ENCODE measurements at regions not wholly inside any gene's neighbourhood (a gene's known extent, or its start where the extent isn't known, plus 50 kb on each side); places are given as distances from the start of the nearest gene placed in this dataset.

DNA sequence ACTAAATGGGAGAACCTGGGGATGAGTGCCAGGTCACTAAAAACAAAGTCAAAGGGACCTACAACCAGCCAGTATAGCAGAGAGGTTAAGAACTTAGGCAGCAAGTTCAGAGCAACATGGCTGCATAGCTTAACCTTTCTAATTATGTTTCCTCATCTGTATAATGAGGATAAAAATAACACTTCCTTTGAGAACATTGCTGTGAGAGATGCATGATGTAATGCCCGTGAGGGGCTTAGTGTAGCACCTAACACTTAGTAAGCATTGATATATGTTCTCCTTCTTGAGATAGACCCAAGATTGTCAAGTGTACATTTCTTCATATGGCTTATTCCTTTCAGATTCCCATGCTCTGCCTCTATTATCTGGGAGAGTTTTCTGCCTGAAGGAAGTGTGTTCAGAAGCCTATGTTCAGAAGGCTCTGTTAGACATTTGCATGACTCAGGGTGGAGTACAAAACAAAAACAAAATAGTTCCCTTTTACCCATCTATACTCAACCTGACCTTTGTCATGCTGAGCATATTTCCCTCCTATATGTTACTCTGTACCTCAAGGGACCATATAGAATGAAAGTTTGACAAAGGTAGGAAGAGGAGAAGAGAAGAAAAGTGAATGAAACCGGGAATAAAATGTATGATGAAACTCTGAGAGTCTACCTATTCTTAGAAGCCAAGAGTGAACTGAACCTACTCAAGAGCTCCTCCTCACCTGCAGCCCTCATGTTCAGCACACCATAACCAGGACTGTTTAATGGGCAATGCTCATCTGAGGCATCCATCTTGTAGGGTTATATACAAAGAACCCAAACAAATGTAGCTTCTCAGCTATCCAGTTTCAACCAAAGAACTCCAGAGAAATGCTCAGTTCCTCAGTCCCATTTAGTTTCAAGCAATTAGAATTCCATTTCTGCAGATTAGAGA, 70.7 kb upstream of the KCNMB2 start:
- ATAC-seq (no peak), DNase-seq (no peak)
- Histone ChIP-seq H3K4me3 (ENCODE audit: low read length) (no peak overlapping the region), H2AFZ (ENCODE audit: low read length) (no peak overlapping the region), H3K9me3 (ENCODE audit: low read length) (no peaks in the 10 kb centered on the region), H3F3A (ENCODE audit: low read length, unreplicated experiment) (no peaks in the 10 kb centered on the region), H3K9me2 (replicated peaks; ENCODE audit: low read length) (no peaks in the 10 kb centered on the region), H4K20me1 (ENCODE audit: low read length) (no peaks in the 10 kb centered on the region), H3K9ac (ENCODE audit: low read length) (no peak overlapping the region), H3K27ac (ENCODE audit: low read length) (no peak overlapping the region), H3K4me1 (ENCODE audit: insufficient read depth, low read length) (no peaks in the 10 kb centered on the region), H3K4me2 (ENCODE audit: low read length) (no peak overlapping the region), H3K27me3 (ENCODE audit: low read length) (0 out of 2 replicates have a peak, but pooled peaks cover 1% of the 10 kb centered on the region), H3K36me3 (ENCODE audit: low read depth, low read length) (no peaks in the 10 kb centered on the region), H3K79me2 (ENCODE audit: low read length) (no peaks in the 10 kb centered on the region)
- BruUV-seq (replicated peaks) = no TSS peak
- TF ChIP-seq, protein P1, sequence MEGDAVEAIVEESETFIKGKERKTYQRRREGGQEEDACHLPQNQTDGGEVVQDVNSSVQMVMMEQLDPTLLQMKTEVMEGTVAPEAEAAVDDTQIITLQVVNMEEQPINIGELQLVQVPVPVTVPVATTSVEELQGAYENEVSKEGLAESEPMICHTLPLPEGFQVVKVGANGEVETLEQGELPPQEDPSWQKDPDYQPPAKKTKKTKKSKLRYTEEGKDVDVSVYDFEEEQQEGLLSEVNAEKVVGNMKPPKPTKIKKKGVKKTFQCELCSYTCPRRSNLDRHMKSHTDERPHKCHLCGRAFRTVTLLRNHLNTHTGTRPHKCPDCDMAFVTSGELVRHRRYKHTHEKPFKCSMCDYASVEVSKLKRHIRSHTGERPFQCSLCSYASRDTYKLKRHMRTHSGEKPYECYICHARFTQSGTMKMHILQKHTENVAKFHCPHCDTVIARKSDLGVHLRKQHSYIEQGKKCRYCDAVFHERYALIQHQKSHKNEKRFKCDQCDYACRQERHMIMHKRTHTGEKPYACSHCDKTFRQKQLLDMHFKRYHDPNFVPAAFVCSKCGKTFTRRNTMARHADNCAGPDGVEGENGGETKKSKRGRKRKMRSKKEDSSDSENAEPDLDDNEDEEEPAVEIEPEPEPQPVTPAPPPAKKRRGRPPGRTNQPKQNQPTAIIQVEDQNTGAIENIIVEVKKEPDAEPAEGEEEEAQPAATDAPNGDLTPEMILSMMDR (conservative IDR thresholded peaks at IDR 0.05; ENCODE audit: low read depth, low read length) = no peak
- no peak for TF ChIP-seq EZH2phosphoT487 (IDR thresholded peaks at IDR 0.05; ENCODE audit: borderline replicate concordance, low read length)
- no peak for TF ChIP-seq EZH2 (IDR thresholded peaks at IDR 0.05; ENCODE audit: low read length, unreplicated experiment)
- POLR2A ChIA-PET (ENCODE audit: unreplicated experiment) = no interaction called here
- CTCF ChIA-PET = no interaction called here
- intact Hi-C loops (cut with micrococcal nuclease) = no loop called here

DNA sequence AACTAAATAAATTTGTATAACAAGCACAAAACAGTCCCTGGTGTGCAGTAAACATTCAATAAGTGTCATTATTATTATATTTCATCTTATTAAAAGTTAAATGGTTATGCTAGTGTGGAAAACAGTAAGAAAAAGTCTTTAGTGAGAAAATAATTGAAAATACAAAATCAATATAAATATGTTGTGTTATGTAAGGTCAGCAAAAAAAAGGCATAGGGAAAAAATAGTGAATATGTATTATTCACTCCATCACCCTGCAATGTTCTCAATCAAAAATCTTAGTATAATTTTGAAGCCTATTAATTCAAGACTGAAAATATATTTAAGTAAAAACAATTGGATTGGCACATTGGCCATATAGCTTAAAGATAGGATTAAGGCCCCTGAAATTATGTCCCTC, 63.3 kb upstream of the KCNMB2 start:
- Histone ChIP-seq H3K4me3 (ENCODE audit: low read length) (no peak overlapping the region), H3K4me2 (ENCODE audit: low read length) (no peak overlapping the region), H3K9ac (ENCODE audit: low read length) (no peak overlapping the region), H2AFZ (ENCODE audit: low read length) (no peak overlapping the region), H3K9me2 (replicated peaks; ENCODE audit: low read length) (no peaks in the 10 kb centered on the region), H3K4me1 (ENCODE audit: insufficient read depth, low read length) (no peaks in the 10 kb centered on the region), H3K27ac (ENCODE audit: low read length) (no peak overlapping the region), H3K36me3 (ENCODE audit: low read depth, low read length) (no peaks in the 10 kb centered on the region), H3F3A (ENCODE audit: low read length, unreplicated experiment) (no peaks in the 10 kb centered on the region), H3K9me3 (ENCODE audit: low read length) (no peaks in the 10 kb centered on the region), H3K79me2 (ENCODE audit: low read length) (no peaks in the 10 kb centered on the region), H3K27me3 (ENCODE audit: low read length) (peaks cover 23% of the 10 kb centered on the region; the same call in 1 of the 2 replicates), H4K20me1 (ENCODE audit: low read length) (no peaks in the 10 kb centered on the region)
- intact Hi-C loops (cut with micrococcal nuclease) = no loop called here
- ChIA-PET POLR2A (ENCODE audit: unreplicated experiment) (no interaction called here), CTCF (no interaction called here)
- no peak for DNase-seq
- TF ChIP-seq EZH2phosphoT487 (IDR thresholded peaks at IDR 0.05; ENCODE audit: borderline replicate concordance, low read length) (no peak), EZH2 (IDR thresholded peaks at IDR 0.05; ENCODE audit: low read length, unreplicated experiment) (no peak)
- TF ChIP-seq, protein P1 (conservative IDR thresholded peaks at IDR 0.05; ENCODE audit: low read depth, low read length) = no peak
- no TSS peak for BruUV-seq (replicated peaks)
- ATAC-seq = no peak

DNA sequence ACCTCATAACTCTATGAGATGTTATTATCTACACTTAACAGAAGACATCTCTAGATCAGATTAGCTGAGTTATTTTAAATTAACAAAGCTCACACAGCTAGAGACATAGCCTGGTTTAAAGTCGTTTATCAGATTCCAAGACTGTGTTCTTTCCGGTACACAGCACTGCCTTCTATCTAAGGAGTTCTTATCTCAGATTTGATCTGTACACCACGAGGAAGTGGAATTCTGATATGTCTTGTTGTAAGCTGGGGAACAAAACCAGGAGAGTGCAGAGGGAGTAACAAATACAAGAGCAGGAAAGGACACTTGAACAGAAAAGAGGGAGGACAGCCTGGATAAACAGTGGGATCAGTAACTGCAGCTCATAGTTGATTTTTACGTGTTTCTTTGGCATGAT, 61.7 kb upstream of the KCNMB2 start:
- no peaks in the 10 kb centered on the region for H3K9me2 ChIP-seq (replicated peaks; ENCODE audit: low read length)
- intact Hi-C loops (cut with micrococcal nuclease) = no loop called here
- H3K9ac ChIP-seq (ENCODE audit: low read length) = no peak overlapping the region
- H4K20me1 ChIP-seq (ENCODE audit: low read length) = no peaks in the 10 kb centered on the region
- H3K27me3 ChIP-seq (ENCODE audit: low read length) = peaks cover 26% of the 10 kb centered on the region
- no peaks in the 10 kb centered on the region for H3F3A ChIP-seq (ENCODE audit: low read length, unreplicated experiment)
- H3K27ac ChIP-seq (ENCODE audit: low read length) = no peak overlapping the region
- no peak for DNase-seq
- POLR2A ChIA-PET (ENCODE audit: unreplicated experiment) = no interaction called here
- ATAC-seq = no peak
- no peaks in the 10 kb centered on the region for H3K36me3 ChIP-seq (ENCODE audit: low read depth, low read length)
- H3K4me1 ChIP-seq (ENCODE audit: insufficient read depth, low read length) = no peaks in the 10 kb centered on the region
- TF ChIP-seq EZH2 (IDR thresholded peaks at IDR 0.05; ENCODE audit: low read length, unreplicated experiment) (no peak), EZH2phosphoT487 (IDR thresholded peaks at IDR 0.05; ENCODE audit: borderline replicate concordance, low read length) (no peak)
- TF ChIP-seq, protein P1 (conservative IDR thresholded peaks at IDR 0.05; ENCODE audit: low read depth, low read length) = no peak
- no peak overlapping the region for H3K4me2 ChIP-seq (ENCODE audit: low read length)
- CTCF ChIA-PET = no interaction called here
- no peak overlapping the region for H2AFZ ChIP-seq (ENCODE audit: low read length)
- H3K9me3 ChIP-seq (ENCODE audit: low read length) = no peaks in the 10 kb centered on the region
- BruUV-seq (replicated peaks) = no TSS peak
- no peak overlapping the region for H3K4me3 ChIP-seq (ENCODE audit: low read length)
- no peaks in the 10 kb centered on the region for H3K79me2 ChIP-seq (ENCODE audit: low read length)

Measured in PC-3 (cell line).